DMS 273 (cell line): ENCODE measurements at regions not wholly inside any gene's neighbourhood (a gene's known extent, or its start where the extent isn't known, plus 50 kb on each side); places are given as distances from the start of the nearest gene placed in this dataset.

Experiments used
- DNase-seq: peaks from one replicate; lab custom pipeline; 2025; ENCODE audit not compliant: unreplicated experiment; lab: John Stamatoyannopoulos, UW

DNA sequence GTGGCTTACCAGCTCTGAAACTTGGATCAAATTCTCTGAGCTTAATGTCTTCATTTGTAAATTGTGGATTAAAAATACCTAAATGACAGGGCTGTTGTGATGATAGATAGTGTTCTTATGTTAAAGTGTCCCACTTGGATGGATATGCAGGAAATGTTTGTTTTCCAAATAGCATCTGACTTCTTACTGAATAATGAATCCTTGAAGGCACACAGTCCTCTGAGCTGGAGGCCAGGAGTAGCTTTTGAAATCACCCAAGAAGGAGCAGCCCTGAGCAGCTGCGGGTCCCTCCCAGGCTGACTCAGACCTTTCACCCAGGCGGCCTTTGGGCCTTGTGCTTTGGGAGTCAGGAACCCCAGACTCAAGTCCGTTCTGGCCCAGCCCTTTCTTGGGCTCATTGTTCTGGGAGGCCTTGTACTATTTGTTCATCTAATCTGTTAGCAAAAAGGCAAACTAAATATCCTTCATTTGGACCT is 173.0 kb upstream of the GATA6 start:
- DNase-seq = no peak

DNA sequence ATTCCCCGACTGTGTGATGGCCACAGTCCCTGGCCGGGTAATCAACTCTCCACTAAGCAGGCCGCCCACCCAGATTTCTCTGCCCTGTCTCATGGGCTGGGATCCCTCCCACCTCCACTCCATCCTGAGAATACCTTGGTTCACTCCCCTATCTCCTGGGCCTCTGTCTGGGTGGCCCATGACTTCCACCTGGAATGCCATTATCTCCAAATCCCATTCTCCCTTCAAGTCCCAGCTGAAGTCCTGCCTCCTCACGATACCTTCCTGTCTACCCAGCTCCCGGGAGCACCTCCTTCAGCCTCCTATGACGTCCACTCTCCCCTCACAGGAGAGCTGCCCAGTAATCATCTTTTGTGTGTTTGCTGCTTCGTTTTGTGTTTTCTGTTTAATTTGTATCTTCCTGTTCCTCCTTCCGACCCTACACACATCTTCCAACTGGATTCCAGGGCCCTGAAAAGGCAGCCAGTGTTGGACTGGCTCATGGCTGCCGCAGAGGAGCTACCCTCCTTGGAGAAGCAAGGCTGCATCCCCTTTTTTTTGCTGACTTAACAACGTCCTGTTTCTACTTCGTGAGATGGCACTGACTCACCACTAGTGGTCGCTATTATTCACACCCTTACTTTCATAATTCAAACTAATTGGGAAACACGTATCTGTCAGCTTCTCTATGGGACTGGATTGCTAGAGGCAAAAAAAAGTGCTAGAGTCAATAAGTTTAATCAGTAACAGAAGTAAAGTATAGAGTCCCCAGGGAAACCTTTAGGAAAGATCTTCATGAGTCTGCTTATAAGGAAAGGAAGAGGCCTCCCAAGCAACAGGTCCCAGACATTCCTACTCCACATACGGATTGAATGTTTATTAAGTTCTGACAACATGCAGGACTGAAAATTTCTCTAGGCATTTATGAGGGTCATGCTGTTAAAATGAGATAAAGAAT is 171.9 kb upstream of the GATA6 start:
- peak; percentile 57 for DNase-seq

- DNase-seq = no peak
Observed at GRCh38 chr18:21998486-21998885, 170.9 kb upstream of the GATA6 start.

GRCh38 chr18:22001912-22002487 is 167.4 kb upstream of the GATA6 start:
- DNase-seq = no peak

- no peak for DNase-seq
Observed at GRCh38 chr18:22005191-22005841, 164.1 kb upstream of the GATA6 start.

DNA sequence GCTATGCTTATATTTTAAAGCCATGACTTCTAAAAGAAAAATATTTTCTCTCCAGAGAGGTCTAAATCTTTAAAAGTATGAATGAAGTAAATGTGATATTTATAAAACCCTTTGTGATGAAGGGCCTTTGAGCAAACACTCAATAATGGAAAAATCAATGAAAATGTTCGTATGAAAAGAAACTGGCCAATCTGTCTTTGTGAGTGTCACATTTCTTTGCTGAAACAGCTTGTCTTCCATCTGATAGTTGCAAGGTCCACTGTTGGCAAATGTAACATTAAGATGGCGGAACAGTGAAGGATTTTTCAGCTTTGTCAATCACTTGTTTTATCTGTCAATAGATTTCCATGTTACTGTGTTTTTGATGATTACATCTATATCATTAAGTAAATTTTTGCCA is 162.9 kb upstream of the GATA6 start:
- DNase-seq = no peak

DNA sequence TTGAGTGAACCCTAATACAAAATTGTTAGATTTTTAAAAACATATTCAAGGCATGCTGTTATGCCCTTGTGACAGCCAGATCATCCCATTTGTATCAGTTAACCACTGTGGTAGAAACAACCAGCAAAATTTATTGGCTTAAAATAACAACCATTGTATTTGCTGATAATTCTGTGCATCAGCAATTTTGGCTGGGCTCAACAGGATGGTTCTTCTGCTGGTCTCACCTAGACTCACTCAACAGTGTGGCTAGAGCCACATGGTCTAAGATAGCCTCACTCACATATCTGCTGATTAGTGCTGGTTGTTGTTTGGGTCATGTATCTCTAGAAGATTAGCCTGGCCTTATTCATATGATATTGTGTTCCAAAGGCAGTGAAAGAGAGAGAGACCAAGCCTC is 160.1 kb upstream of the GATA6 start:
- DNase-seq = no peak

- no peak for DNase-seq
Observed at GRCh38 chr18:22013993-22014392, 155.4 kb upstream of the GATA6 start.

DNA sequence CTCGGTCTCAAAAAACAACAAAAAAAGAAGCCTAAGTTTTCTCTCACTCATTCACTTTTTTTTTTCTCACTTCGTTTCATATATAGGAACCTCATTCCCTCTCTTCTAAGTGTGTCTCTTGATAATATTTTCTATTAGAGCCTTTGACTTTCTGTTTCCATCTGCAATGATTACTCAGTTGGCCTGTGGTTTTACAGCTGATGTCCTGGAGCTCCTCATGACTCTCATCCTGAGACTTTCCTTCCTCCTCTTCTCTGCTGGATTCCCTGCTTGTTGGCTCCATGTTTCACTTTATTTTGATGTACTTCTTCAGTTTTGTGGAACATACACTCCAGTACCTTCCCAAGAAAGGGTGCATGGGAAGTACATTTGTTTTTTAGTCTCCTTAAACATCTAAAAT is 154.2 kb upstream of the GATA6 start:
- DNase-seq = no peak

DNA sequence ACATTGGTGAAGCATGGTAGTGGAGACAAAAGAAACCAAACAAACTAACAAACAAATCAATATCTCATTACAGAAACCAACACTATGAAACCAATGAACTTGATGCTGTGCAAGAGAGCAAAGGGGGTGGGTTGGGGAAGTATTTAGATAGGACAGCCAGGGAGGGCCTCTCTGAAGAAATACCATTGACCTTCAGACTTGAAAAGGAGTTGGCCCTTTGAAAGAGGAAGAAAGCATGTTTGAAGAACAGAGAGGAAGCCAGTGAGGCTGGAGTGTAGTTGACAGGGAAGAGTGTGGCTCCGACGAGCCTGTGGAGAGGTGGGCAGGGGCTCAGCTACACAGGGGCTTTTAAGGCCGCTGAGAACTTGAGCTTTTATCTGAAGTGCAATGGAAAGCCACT is 151.0 kb upstream of the GATA6 start:
- no peak for DNase-seq

DNA sequence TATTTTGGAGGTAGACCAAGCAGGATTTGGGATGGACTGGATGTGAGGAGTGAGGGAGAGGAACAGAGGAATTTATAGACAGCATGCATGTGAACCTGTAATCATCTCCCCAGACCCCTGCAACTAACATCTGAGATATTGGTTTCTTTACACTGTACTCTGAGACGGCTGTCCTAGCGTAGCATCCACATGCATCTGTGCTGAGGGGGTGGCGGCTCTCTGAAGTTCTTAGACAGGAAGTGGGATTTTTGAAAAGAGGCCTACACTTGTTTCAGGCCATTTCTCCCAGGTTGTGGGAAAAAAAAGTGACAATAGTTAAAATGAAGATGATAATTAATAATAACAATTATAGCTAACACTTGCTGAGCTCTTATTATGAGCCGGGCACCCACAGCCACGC is 150.2 kb upstream of the GATA6 start:
- DNase-seq = no peak

GRCh38 chr18:22020127-22020866 is 149.1 kb upstream of the GATA6 start:
- DNase-seq = no peak

GRCh38 chr18:22020867-22021370 is 148.5 kb upstream of the GATA6 start:
- no peak for DNase-seq

- DNase-seq = no peak
Observed at GRCh38 chr18:22021701-22022100, 147.7 kb upstream of the GATA6 start.

GRCh38 chr18:22024924-22025323 is 144.5 kb upstream of the GATA6 start:
- DNase-seq = no peak

DNA sequence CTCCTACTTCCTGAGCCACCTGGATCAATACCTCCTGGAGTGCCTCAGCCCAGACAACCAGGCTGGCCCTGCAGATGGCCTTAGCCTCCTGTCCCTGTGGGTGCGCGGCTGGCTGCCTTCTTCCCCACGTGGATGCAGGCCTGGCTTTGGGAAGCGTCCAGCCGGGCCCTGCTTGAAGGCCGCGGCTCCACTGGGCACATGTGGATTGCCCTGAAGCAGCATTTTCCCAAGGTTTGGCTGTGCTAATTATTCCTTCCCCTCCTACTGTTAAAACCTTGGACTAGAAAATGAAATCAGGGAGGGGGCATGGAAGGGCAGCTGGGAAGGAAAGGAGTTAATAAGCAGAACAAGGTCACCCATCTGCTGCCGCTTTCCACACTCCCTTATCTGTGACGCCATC is 143.0 kb upstream of the GATA6 start:
- no peak for DNase-seq

DNA sequence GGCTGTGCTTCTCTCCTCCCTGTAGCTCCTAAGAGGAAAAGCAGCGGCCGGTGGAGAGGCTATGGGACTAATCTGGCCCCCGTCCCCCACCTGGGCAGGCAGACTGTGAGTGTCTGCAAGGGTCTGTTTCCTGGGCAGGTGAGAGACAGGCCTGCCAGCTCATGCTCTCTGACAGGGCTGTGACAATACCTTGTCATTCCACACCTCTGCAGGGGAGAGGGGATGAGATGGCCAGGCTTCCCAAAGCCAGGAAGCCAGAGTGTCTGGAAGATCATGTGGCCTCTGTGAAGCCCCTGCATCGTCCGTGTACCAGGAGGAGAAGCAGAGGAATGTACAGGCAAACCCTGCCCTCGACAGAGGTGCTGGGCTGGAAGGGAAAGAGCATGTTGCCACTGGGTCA is 142.5 kb upstream of the GATA6 start:
- no peak for DNase-seq

DNA sequence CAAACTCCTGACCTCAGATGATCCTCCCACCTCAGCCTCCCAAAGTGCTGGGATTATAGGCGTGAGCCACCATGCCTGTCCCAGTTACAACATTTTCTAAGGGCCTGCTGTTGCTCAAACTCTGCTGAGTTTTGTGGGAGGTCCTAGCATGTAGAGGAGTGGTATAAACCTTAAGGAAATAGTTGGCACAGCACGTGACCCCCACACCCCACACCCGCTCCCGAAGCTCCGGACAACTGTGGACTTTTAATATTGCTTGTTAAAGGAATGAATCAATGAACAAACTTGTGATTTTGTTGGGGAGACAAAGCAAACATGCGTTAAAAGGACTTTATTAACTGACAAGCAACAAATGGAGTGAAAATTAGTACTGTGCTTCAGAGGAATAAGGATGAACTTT is 137.8 kb upstream of the GATA6 start:
- no peak for DNase-seq

- DNase-seq = no peak
Observed at GRCh38 chr18:22032392-22032961, 136.9 kb upstream of the GATA6 start.

GRCh38 chr18:22033085-22033484 is 136.3 kb upstream of the GATA6 start:
- no peak for DNase-seq

- DNase-seq = no peak
Observed at GRCh38 chr18:22034276-22034675, 135.1 kb upstream of the GATA6 start.
